Mesendoderm (in vitro differentiated cells): ENCODE measurements at regions not wholly inside any gene's neighbourhood (a gene's known extent, or its start where the extent isn't known, plus 50 kb on each side); places are given as distances from the start of the nearest gene placed in this dataset.

Source experiments
- DNase-seq: peaks from one replicate; pipeline ENCODE4 v3.0.0; 2013
- H2AK5ac ChIP-seq: 2 replicates; pipeline ENCODE4 v1.6.1; 2013; ENCODE audit warnings: low read length, inconsistent platforms
- H2BK120ac ChIP-seq: 2 replicates; pipeline ENCODE4 v1.6.1; 2013; ENCODE audit warnings: low read depth, mild to moderate bottlenecking, low read length, moderate library complexity, mixed read lengths
- H2BK15ac ChIP-seq: replicated peaks from 2 replicates; pipeline ENCODE4 v1.6.1; 2013; ENCODE audit warnings: low read depth, mild to moderate bottlenecking, moderate library complexity
- H2BK5ac ChIP-seq: 2 replicates; pipeline ENCODE4 v1.6.1; 2013; ENCODE audit warnings: low read length, inconsistent platforms
- H3K18ac ChIP-seq: 2 replicates; pipeline ENCODE4 v1.6.1; 2013; ENCODE audit warnings: mild to moderate bottlenecking, low read length, mixed read lengths
- H3K23ac ChIP-seq: one replicate; pipeline ENCODE4 v1.6.1; 2013; ENCODE audit warnings: low read length
- H3K27ac ChIP-seq: 2 replicates; pipeline ENCODE4 v1.5.1; 2013; ENCODE audit warnings: low read depth, mild to moderate bottlenecking, inconsistent platforms, low read length, moderate library complexity
- H3K27me3 ChIP-seq: 2 replicates; pipeline ENCODE4 v1.6.1; 2013; ENCODE audit warnings: low read length, control low read depth, mild to moderate bottlenecking, inconsistent platforms; ENCODE audit not compliant: insufficient read depth, poor library complexity
- H3K36me3 ChIP-seq: 2 replicates; pipeline ENCODE4 v1.6.1; 2013; ENCODE audit warnings: low read length, inconsistent platforms; ENCODE audit not compliant: control insufficient read depth, insufficient read depth
- H3K4ac ChIP-seq: one replicate; pipeline ENCODE4 v1.6.1; 2013; ENCODE audit warnings: low read depth, mild to moderate bottlenecking, low read length, moderate library complexity
- H3K4me1 ChIP-seq: 2 replicates; pipeline ENCODE4 v1.6.1; 2013; ENCODE audit warnings: low read depth, low read length, inconsistent platforms; ENCODE audit not compliant: control insufficient read depth
- H3K4me2 ChIP-seq: 2 replicates; pipeline ENCODE4 v1.6.1; 2013; ENCODE audit warnings: low read length
- H3K4me3 ChIP-seq: 2 replicates; pipeline ENCODE4 v1.5.1; 2013; ENCODE audit warnings: mild to moderate bottlenecking, low read length
- H3K56ac ChIP-seq: one replicate; pipeline ENCODE4 v1.6.1; 2013; ENCODE audit warnings: low read length
- H3K79me1 ChIP-seq: 2 replicates; pipeline ENCODE4 v1.6.1; 2013; ENCODE audit warnings: low read length, inconsistent platforms
- H3K79me2 ChIP-seq: 2 replicates; pipeline ENCODE4 v1.6.1; 2013; ENCODE audit warnings: mild to moderate bottlenecking, low read length; ENCODE audit not compliant: control insufficient read depth, insufficient read depth
- H3K9ac ChIP-seq: 2 replicates; pipeline ENCODE4 v1.6.1; 2013; ENCODE audit warnings: low read length, inconsistent platforms
- H4K5ac ChIP-seq: one replicate; pipeline ENCODE4 v1.6.1; 2013; ENCODE audit warnings: low read length
- H4K8ac ChIP-seq: one replicate; pipeline ENCODE4 v1.6.1; 2013; ENCODE audit warnings: low read depth, mild to moderate bottlenecking, control low read depth, low read length, moderate library complexity
- whole genome bisulfite sequencing: extraction: QIAGEN DNeasy Blood & Tissue Kit; methylation state at CpG from one replicate; pipeline ENCODE4 v1.1.7; 2013; ENCODE audit warnings: low lambda C conversion rate, missing lambda C conversion rate; ENCODE audit not compliant: insufficient coverage; ENCODE audit errors: extremely low coverage; 5-methylcytosine and 5-hydroxymethylcytosine counted together

GRCh38 chr7:89926194-89926593 is 228.1 kb upstream of the STEAP1 start:
- no peak overlapping the region for H3K4me3 ChIP-seq
- no peak overlapping the region for H2BK5ac ChIP-seq
- H3K27me3 ChIP-seq, result no peaks in the 10 kb centered on the region
- no peak overlapping the region for H2AK5ac ChIP-seq
- no peaks in the 10 kb centered on the region for H3K36me3 ChIP-seq
- no peaks in the 10 kb centered on the region for H3K79me2 ChIP-seq
- no peak overlapping the region for H3K4me2 ChIP-seq
- H2BK120ac ChIP-seq, result no peak overlapping the region
- H2BK15ac ChIP-seq, result no peak overlapping the region
- no peaks in the 10 kb centered on the region for H3K79me1 ChIP-seq
- no peak overlapping the region for H3K27ac ChIP-seq
- H3K9ac ChIP-seq, result no peak overlapping the region
- no peak overlapping the region for H4K5ac ChIP-seq
- DNase-seq, result no peak
- no peak overlapping the region for H4K8ac ChIP-seq
- H3K56ac ChIP-seq, result no peak overlapping the region
- H3K4ac ChIP-seq, result no peak overlapping the region
- no peaks in the 10 kb centered on the region for H3K4me1 ChIP-seq
- H3K23ac ChIP-seq, result no peak overlapping the region
- WGBS, result no CpG with 5 or more reads among the region's 2 CpGs
- no peak overlapping the region for H3K18ac ChIP-seq

GRCh38 chr7:89926701-89927100 is 227.6 kb upstream of the STEAP1 start:
- H3K18ac ChIP-seq, result no peak overlapping the region
- no peak for DNase-seq
- no peaks in the 10 kb centered on the region for H3K79me2 ChIP-seq
- no peak overlapping the region for H4K5ac ChIP-seq
- no peak overlapping the region for H3K27ac ChIP-seq
- H4K8ac ChIP-seq, result no peak overlapping the region
- no peak overlapping the region for H3K56ac ChIP-seq
- H3K36me3 ChIP-seq, result no peaks in the 10 kb centered on the region
- WGBS, result no CpG with 5 or more reads among the region's 6 CpGs
- no peak overlapping the region for H3K4me2 ChIP-seq
- H3K4me3 ChIP-seq, result no peak overlapping the region
- H3K79me1 ChIP-seq, result no peaks in the 10 kb centered on the region
- H2BK15ac ChIP-seq, result no peak overlapping the region
- H2AK5ac ChIP-seq, result no peak overlapping the region
- no peak overlapping the region for H3K23ac ChIP-seq
- no peak overlapping the region for H3K9ac ChIP-seq
- no peak overlapping the region for H3K4ac ChIP-seq
- H3K4me1 ChIP-seq, result no peaks in the 10 kb centered on the region
- no peak overlapping the region for H2BK5ac ChIP-seq
- H3K27me3 ChIP-seq, result no peaks in the 10 kb centered on the region
- no peak overlapping the region for H2BK120ac ChIP-seq

GRCh38 chr7:89927762-89928161 is 226.5 kb upstream of the STEAP1 start:
- no CpG with 5 or more reads among the region's 1 CpG for WGBS
- DNase-seq, result no peak

GRCh38 chr7:89928451-89928850 is 225.8 kb upstream of the STEAP1 start:
- Histone ChIP-seq H2BK5ac (no peak overlapping the region), H3K27me3 (no peaks in the 10 kb centered on the region), H4K8ac (no peak overlapping the region), H2BK120ac (no peak overlapping the region), H3K4ac (no peak overlapping the region), H3K27ac (no peak overlapping the region), H3K4me2 (no peak overlapping the region), H2AK5ac (no peak overlapping the region), H3K79me1 (no peaks in the 10 kb centered on the region), H3K4me1 (no peaks in the 10 kb centered on the region), H4K5ac (no peak overlapping the region), H3K18ac (no peak overlapping the region), H3K56ac (no peak overlapping the region), H3K79me2 (no peaks in the 10 kb centered on the region), H3K36me3 (no peaks in the 10 kb centered on the region), H2BK15ac (no peak overlapping the region), H3K4me3 (no peak overlapping the region), H3K23ac (no peak overlapping the region), H3K9ac (no peak overlapping the region)
- no CpG with 5 or more reads among the region's 1 CpG for WGBS
- no peak for DNase-seq

More at GRCh38 chr7:89927762-89928161, 226.5 kb upstream of the STEAP1 start:
- H3K18ac ChIP-seq, result no peak overlapping the region
- no peak overlapping the region for H3K56ac ChIP-seq
- H3K27ac ChIP-seq, result no peak overlapping the region
- no peak overlapping the region for H2BK5ac ChIP-seq
- H3K4me3 ChIP-seq, result no peak overlapping the region
- no peak overlapping the region for H4K8ac ChIP-seq
- H3K9ac ChIP-seq, result no peak overlapping the region
- no peaks in the 10 kb centered on the region for H3K79me2 ChIP-seq
- no peak overlapping the region for H3K4ac ChIP-seq
- no peak overlapping the region for H3K4me2 ChIP-seq
- H2AK5ac ChIP-seq, result no peak overlapping the region
- H3K36me3 ChIP-seq, result no peaks in the 10 kb centered on the region
- no peaks in the 10 kb centered on the region for H3K4me1 ChIP-seq
- no peaks in the 10 kb centered on the region for H3K79me1 ChIP-seq
- H2BK15ac ChIP-seq, result no peak overlapping the region
- no peak overlapping the region for H4K5ac ChIP-seq
- H2BK120ac ChIP-seq, result no peak overlapping the region
- H3K27me3 ChIP-seq, result no peaks in the 10 kb centered on the region
- no peak overlapping the region for H3K23ac ChIP-seq

- H4K5ac ChIP-seq, result no peak overlapping the region
- no peak overlapping the region for H3K9ac ChIP-seq
- H3K23ac ChIP-seq, result no peak overlapping the region
- H3K27me3 ChIP-seq, result no peaks in the 10 kb centered on the region
- no peaks in the 10 kb centered on the region for H3K36me3 ChIP-seq
- H3K4me2 ChIP-seq, result no peak overlapping the region
- no peak overlapping the region for H3K18ac ChIP-seq
- no peak overlapping the region for H2BK120ac ChIP-seq
- no peak for DNase-seq
- H3K79me1 ChIP-seq, result no peaks in the 10 kb centered on the region
- no CpG with 5 or more reads among the region's 1 CpG for WGBS
- H4K8ac ChIP-seq, result no peak overlapping the region
- H2AK5ac ChIP-seq, result no peak overlapping the region
- no peak overlapping the region for H3K27ac ChIP-seq
- no peak overlapping the region for H2BK5ac ChIP-seq
- H3K4me3 ChIP-seq, result no peak overlapping the region
- no peak overlapping the region for H2BK15ac ChIP-seq
- no peak overlapping the region for H3K4ac ChIP-seq
- no peaks in the 10 kb centered on the region for H3K4me1 ChIP-seq
- H3K56ac ChIP-seq, result no peak overlapping the region
- H3K79me2 ChIP-seq, result no peaks in the 10 kb centered on the region
These were observed 220.2 kb upstream of the STEAP1 start for GRCh38 chr7:89934101-89934500.

- Histone ChIP-seq H4K5ac (no peak overlapping the region), H3K79me2 (no peaks in the 10 kb centered on the region), H2BK5ac (no peak overlapping the region), H3K4me2 (no peak overlapping the region), H4K8ac (no peak overlapping the region), H2AK5ac (no peak overlapping the region), H3K18ac (no peak overlapping the region), H3K27me3 (no peaks in the 10 kb centered on the region), H3K4me1 (no peaks in the 10 kb centered on the region), H3K36me3 (no peaks in the 10 kb centered on the region), H3K56ac (no peak overlapping the region), H3K4ac (no peak overlapping the region), H3K4me3 (no peak overlapping the region), H2BK15ac (no peak overlapping the region), H3K9ac (no peak overlapping the region), H3K27ac (no peak overlapping the region), H2BK120ac (no peak overlapping the region), H3K23ac (no peak overlapping the region), H3K79me1 (no peaks in the 10 kb centered on the region)
- no CpG with 5 or more reads among the region's 3 CpGs for WGBS
- peak; percentile 16 for DNase-seq
These were observed 210.7 kb upstream of the STEAP1 start for GRCh38 chr7:89943525-89944050.
